ENCODE measurements at regions not wholly inside any gene's neighbourhood (a gene's known extent, or its start where the extent isn't known, plus 50 kb on each side); places are given as distances from the start of the nearest gene placed in this dataset.

- H3K27me3 Mint-ChIP-seq (ENCODE audit: insufficient read depth), result no peaks in the 10 kb centered on the region
- H3K36me3 ChIP-seq (ENCODE audit: control insufficient read depth, insufficient read depth, low read length), result no peaks in the 10 kb centered on the region
- no peak overlapping the region for H3K27ac ChIP-seq (ENCODE audit: low read depth, low read length)
- H3K4me1 ChIP-seq (ENCODE audit: control insufficient read depth, insufficient read depth, low read length), result no peaks in the 10 kb centered on the region
- no peak for TF ChIP-seq CTCF (conservative IDR thresholded peaks at IDR 0.05)
- 84 to 87% methylated on average over 6 to 7 of the region's 7 CpGs for WGBS, 2 experiments (ENCODE audit: insufficient coverage in 1 of 2, insufficient read length in 1 of 2)
- no peaks in the 10 kb centered on the region for H3K9me3 ChIP-seq (ENCODE audit: control insufficient read depth, low read length)
- no peak overlapping the region for H3K4me3 Mint-ChIP-seq
- no peak overlapping the region for H3K9ac ChIP-seq (ENCODE audit: extremely low read depth, low read length, poor library complexity, severe bottlenecking)
- DNase-seq, result no peak
- no peaks in the 10 kb centered on the region for H3K36me3 Mint-ChIP-seq (ENCODE audit: low read depth)
- H3K27me3 ChIP-seq (ENCODE audit: control insufficient read depth, insufficient read depth, low read length, poor library complexity, severe bottlenecking), result no peaks in the 10 kb centered on the region
- H3K4me1 Mint-ChIP-seq, result no peaks in the 10 kb centered on the region
- no peaks in the 10 kb centered on the region for H3K9me3 Mint-ChIP-seq
- H3K4me3 ChIP-seq (ENCODE audit: low read length), result no peak overlapping the region
- no peak overlapping the region for H3K27ac Mint-ChIP-seq
These were observed 72.1 kb upstream of the ATP2B2 start for GRCh38 chr3:10577486-10577885.

GRCh38 chr3:10580426-10580825, 75.0 kb upstream of the ATP2B2 start:
- Mint-ChIP-seq H3K4me1 (no peaks in the 10 kb centered on the region), H3K27ac (no peak overlapping the region), H3K27me3 (ENCODE audit: insufficient read depth) (no peaks in the 10 kb centered on the region), H3K4me3 (no peak overlapping the region), H3K9me3 (no peaks in the 10 kb centered on the region), H3K36me3 (ENCODE audit: low read depth) (no peaks in the 10 kb centered on the region)
- Histone ChIP-seq H3K4me1 (ENCODE audit: control insufficient read depth, insufficient read depth, low read length) (no peaks in the 10 kb centered on the region), H3K4me3 (ENCODE audit: low read length) (no peak overlapping the region), H3K36me3 (ENCODE audit: control insufficient read depth, insufficient read depth, low read length) (no peaks in the 10 kb centered on the region), H3K9me3 (ENCODE audit: control insufficient read depth, low read length) (no peaks in the 10 kb centered on the region), H3K9ac (ENCODE audit: extremely low read depth, low read length, poor library complexity, severe bottlenecking) (no peak overlapping the region), H3K27ac (ENCODE audit: low read depth, low read length) (no peak overlapping the region), H3K27me3 (ENCODE audit: control insufficient read depth, insufficient read depth, low read length, poor library complexity, severe bottlenecking) (no peaks in the 10 kb centered on the region)
- no peak for DNase-seq
- WGBS, 2 experiments (ENCODE audit: insufficient coverage in 1 of 2, insufficient read length in 1 of 2), result 88 to 98% methylated on average over 6 to 8 of the region's 8 CpGs
- no peak for TF ChIP-seq CTCF (conservative IDR thresholded peaks at IDR 0.05)

GRCh38 chr3:10581251-10581650, 75.9 kb upstream of the ATP2B2 start:
- no peak for TF ChIP-seq CTCF (conservative IDR thresholded peaks at IDR 0.05)
- H3K36me3 Mint-ChIP-seq (ENCODE audit: low read depth), result no peaks in the 10 kb centered on the region
- H3K27ac ChIP-seq (ENCODE audit: low read depth, low read length), result no peak overlapping the region
- H3K36me3 ChIP-seq (ENCODE audit: control insufficient read depth, insufficient read depth, low read length), result no peaks in the 10 kb centered on the region
- peaks cover 3% of the 10 kb centered on the region for H3K27me3 Mint-ChIP-seq (ENCODE audit: insufficient read depth)
- no peaks in the 10 kb centered on the region for H3K27me3 ChIP-seq (ENCODE audit: control insufficient read depth, insufficient read depth, low read length, poor library complexity, severe bottlenecking)
- H3K9me3 ChIP-seq (ENCODE audit: control insufficient read depth, low read length), result no peaks in the 10 kb centered on the region
- H3K4me3 Mint-ChIP-seq, result no peak overlapping the region
- DNase-seq, result no peak
- no peaks in the 10 kb centered on the region for H3K4me1 Mint-ChIP-seq
- H3K4me1 ChIP-seq (ENCODE audit: control insufficient read depth, insufficient read depth, low read length), result no peaks in the 10 kb centered on the region
- WGBS, 2 experiments (ENCODE audit: insufficient coverage in 1 of 2, insufficient read length in 1 of 2), result 84 to 85% methylated on average over 5 of the region's 5 CpGs
- no peak overlapping the region for H3K27ac Mint-ChIP-seq
- H3K4me3 ChIP-seq (ENCODE audit: low read length), result no peak overlapping the region
- H3K9ac ChIP-seq (ENCODE audit: extremely low read depth, low read length, poor library complexity, severe bottlenecking), result no peak overlapping the region
- no peaks in the 10 kb centered on the region for H3K9me3 Mint-ChIP-seq
